ENCODE measurements at regions not wholly inside any gene's neighbourhood (a gene's known extent, or its start where the extent isn't known, plus 50 kb on each side); places are given as distances from the start of the nearest gene placed in this dataset.

- Histone ChIP-seq H3K27ac (no peak overlapping the region), H3K27me3 (ENCODE audit: low read depth) (no peaks in the 10 kb centered on the region), H3K4me1 (no peaks in the 10 kb centered on the region), H3K4me3 (no peak overlapping the region), H3K36me3 (no peaks in the 10 kb centered on the region), H3K9me3 (no peaks in the 10 kb centered on the region)
- DNase-seq (no peak), ATAC-seq (no peak)
- intact Hi-C loops (cut with DNase I), result no loop called here
- TF ChIP-seq CTCF (IDR thresholded peaks at IDR 0.05), result no peak
Measured at GRCh38 chr1:22222723-22223122, 79.8 kb upstream of the WNT4 start.

- intact Hi-C loops (cut with DNase I), result no loop called here
- DNase-seq, result no peak
- no peak for TF ChIP-seq CTCF (IDR thresholded peaks at IDR 0.05)
Measured at GRCh38 chr1:22223176-22223575, 80.3 kb upstream of the WNT4 start.

GRCh38 chr1:22224091-22224490 is 81.2 kb upstream of the WNT4 start:
- no peak overlapping the region for H3K4me3 ChIP-seq
- H3K27me3 ChIP-seq (ENCODE audit: low read depth), result no peaks in the 10 kb centered on the region
- DNase-seq, result no peak
- no peak overlapping the region for H3K27ac ChIP-seq
- intact Hi-C loops (cut with DNase I), result no loop called here
- no peaks in the 10 kb centered on the region for H3K4me1 ChIP-seq
- H3K9me3 ChIP-seq, result no peaks in the 10 kb centered on the region
- H3K36me3 ChIP-seq, result no peaks in the 10 kb centered on the region
- no peak for ATAC-seq
- no peak for TF ChIP-seq CTCF (IDR thresholded peaks at IDR 0.05)

More at GRCh38 chr1:22223176-22223575, 80.3 kb upstream of the WNT4 start:
- H3K27me3 ChIP-seq (ENCODE audit: low read depth), result no peaks in the 10 kb centered on the region
- H3K4me1 ChIP-seq, result no peaks in the 10 kb centered on the region
- no peak overlapping the region for H3K27ac ChIP-seq
- H3K36me3 ChIP-seq, result no peaks in the 10 kb centered on the region
- no peak overlapping the region for H3K4me3 ChIP-seq
- ATAC-seq, result no peak
- no peaks in the 10 kb centered on the region for H3K9me3 ChIP-seq

GRCh38 chr1:22224631-22225030 is 81.7 kb upstream of the WNT4 start:
- Histone ChIP-seq H3K4me1 (no peaks in the 10 kb centered on the region), H3K9me3 (no peaks in the 10 kb centered on the region), H3K36me3 (no peaks in the 10 kb centered on the region), H3K27ac (no peak overlapping the region), H3K4me3 (no peak overlapping the region), H3K27me3 (ENCODE audit: low read depth) (no peaks in the 10 kb centered on the region)
- DNase-seq, result no peak
- ATAC-seq, result no peak
- intact Hi-C loops (cut with DNase I), result no loop called here
- no peak for TF ChIP-seq CTCF (IDR thresholded peaks at IDR 0.05)

- H3K4me1 ChIP-seq, result no peaks in the 10 kb centered on the region
- no peak for ATAC-seq
Measured at GRCh38 chr1:22225858-22226589, 83.1 kb upstream of the WNT4 start.

More at GRCh38 chr1:22225858-22226589, 83.1 kb upstream of the WNT4 start:
- no peak for TF ChIP-seq CTCF (IDR thresholded peaks at IDR 0.05)
- Histone ChIP-seq H3K4me3 (no peak overlapping the region), H3K27me3 (ENCODE audit: low read depth) (no peaks in the 10 kb centered on the region), H3K27ac (no peak overlapping the region), H3K9me3 (no peaks in the 10 kb centered on the region), H3K36me3 (no peaks in the 10 kb centered on the region)
- intact Hi-C loops (cut with DNase I), result no loop called here
- no peak for DNase-seq
